A673 (cell line): ENCODE measurements at regions not wholly inside any gene's neighbourhood (a gene's known extent, or its start where the extent isn't known, plus 50 kb on each side); places are given as distances from the start of the nearest gene placed in this dataset.

Experiments
- EZH2 ChIP-seq: fragments of 200-600 bp; sonication (generic); IDR thresholded peaks from 2 replicates; pipeline ENCODE4 v1.6.1; 2017; ENCODE audit warnings: borderline replicate concordance, low read depth, mild to moderate bottlenecking, mixed read lengths, antibody characterized with exemption, low read length; ENCODE audit not compliant: poor library complexity, severe bottlenecking
- TF ChIP-seq, protein P1 (sequence below): fragments of 300-800, 200-600 bp; sonication (generic); conservative IDR thresholded peaks from 2 replicates; pipeline ENCODE4 v1.5.1; 2017; ENCODE audit warnings: low read depth, mild to moderate bottlenecking, antibody characterized with exemption, low read length, moderate library complexity, mixed read lengths

DNA sequence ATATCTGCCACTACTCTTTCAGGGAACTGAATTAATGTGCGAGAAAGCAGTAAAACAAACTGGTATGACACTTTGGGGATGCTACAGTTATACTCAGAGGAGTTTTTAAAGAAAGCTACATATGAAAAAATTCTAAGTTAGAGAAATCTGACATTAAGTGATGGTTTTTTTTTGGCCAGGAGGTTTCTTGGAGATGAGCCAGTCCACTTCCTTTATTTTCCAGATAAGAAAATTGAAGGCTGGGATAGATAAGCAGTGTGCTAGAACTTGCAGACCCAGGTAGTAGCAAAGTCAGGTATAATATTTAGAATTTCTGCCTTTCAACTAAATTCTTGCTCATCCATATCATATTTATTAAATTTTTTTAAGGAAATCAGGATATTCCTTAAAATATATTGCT is 106.8 kb downstream of the FAT4 start:
- TF ChIP-seq, protein P1, sequence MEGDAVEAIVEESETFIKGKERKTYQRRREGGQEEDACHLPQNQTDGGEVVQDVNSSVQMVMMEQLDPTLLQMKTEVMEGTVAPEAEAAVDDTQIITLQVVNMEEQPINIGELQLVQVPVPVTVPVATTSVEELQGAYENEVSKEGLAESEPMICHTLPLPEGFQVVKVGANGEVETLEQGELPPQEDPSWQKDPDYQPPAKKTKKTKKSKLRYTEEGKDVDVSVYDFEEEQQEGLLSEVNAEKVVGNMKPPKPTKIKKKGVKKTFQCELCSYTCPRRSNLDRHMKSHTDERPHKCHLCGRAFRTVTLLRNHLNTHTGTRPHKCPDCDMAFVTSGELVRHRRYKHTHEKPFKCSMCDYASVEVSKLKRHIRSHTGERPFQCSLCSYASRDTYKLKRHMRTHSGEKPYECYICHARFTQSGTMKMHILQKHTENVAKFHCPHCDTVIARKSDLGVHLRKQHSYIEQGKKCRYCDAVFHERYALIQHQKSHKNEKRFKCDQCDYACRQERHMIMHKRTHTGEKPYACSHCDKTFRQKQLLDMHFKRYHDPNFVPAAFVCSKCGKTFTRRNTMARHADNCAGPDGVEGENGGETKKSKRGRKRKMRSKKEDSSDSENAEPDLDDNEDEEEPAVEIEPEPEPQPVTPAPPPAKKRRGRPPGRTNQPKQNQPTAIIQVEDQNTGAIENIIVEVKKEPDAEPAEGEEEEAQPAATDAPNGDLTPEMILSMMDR = no peak
- TF ChIP-seq EZH2 = no peak
